ENCODE measurements at regions not wholly inside any gene's neighbourhood (a gene's known extent, or its start where the extent isn't known, plus 50 kb on each side); places are given as distances from the start of the nearest gene placed in this dataset.

DNA sequence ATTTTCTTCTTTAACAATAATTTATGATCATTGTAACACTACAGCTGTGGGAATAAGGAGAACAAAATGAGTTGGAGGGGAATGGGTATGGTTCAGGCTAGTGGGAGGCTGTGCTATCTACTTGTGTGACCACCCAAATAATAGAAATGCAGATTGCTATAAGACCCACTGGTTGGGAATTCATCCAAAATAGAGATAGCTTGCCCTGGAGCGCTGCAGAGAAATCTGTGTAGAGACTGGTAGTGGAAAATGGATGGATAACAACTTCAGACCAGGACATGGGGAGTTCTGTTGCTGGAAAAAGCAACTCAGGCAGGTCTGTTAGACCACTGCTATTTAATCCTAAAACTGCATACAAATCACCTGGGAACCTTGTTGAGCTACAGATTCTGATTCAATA is 137.1 kb upstream of the MKLN1 start:
- TF ChIP-seq, protein P1, sequence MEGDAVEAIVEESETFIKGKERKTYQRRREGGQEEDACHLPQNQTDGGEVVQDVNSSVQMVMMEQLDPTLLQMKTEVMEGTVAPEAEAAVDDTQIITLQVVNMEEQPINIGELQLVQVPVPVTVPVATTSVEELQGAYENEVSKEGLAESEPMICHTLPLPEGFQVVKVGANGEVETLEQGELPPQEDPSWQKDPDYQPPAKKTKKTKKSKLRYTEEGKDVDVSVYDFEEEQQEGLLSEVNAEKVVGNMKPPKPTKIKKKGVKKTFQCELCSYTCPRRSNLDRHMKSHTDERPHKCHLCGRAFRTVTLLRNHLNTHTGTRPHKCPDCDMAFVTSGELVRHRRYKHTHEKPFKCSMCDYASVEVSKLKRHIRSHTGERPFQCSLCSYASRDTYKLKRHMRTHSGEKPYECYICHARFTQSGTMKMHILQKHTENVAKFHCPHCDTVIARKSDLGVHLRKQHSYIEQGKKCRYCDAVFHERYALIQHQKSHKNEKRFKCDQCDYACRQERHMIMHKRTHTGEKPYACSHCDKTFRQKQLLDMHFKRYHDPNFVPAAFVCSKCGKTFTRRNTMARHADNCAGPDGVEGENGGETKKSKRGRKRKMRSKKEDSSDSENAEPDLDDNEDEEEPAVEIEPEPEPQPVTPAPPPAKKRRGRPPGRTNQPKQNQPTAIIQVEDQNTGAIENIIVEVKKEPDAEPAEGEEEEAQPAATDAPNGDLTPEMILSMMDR (IDR thresholded peaks at IDR 0.05): no peak
- Histone ChIP-seq H3K27ac (peak overlapping the region in 2 of 4 donors; percentile 31 to 54), H3K27me3 (no peaks in the 10 kb centered on the region)

DNA sequence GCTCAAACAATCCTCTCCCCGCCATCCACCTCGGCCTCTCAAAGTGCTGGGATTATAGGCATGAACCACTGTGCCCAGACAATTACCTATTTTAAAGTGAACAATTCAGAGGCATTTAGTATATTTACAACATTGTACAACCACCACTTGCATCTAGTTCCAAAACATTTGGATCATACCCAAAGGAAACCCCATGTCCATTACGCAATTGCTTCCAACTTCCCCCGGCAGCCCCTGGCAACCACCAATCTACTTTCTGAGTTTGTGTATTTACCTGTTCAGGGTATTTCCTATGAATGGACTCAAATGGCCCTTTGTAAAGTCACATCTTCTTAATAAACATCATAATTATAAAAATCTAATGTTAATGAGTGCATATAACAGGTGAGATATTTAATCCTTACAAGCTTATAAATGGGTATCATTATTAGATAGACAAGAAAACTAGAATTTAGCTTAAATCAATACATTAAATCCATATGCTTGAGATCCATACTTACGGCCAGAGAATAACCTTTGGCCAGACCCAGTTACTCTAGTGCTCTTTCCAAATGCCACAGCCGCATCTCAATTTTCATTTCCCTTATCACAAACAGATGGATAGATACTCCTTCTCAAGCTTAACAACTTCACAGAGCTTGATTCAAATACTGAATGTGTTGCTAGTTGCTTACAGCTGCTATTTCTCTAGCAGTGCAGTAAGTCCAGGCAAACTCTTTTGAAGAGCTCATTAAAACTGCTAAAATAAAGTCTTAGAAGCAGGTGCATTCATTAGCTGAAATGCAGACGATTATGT is 133.4 kb upstream of the MKLN1 start:
- no peak for DNase-seq
- WGBS, 2 donors: 80 to 82% methylated on average over 7 of the region's 7 CpGs
- H3K4me1 ChIP-seq: peaks cover 0 to 8% (median 5%) of the 10 kb centered on the region in 4 donors
- intact Hi-C loops (cut with DNase I): no loop called here
- no peak for TF ChIP-seq POLR2A (IDR thresholded peaks at IDR 0.05)
- no peak for TF ChIP-seq POLR2AphosphoS5 (IDR thresholded peaks at IDR 0.05)
- TF ChIP-seq, protein P1 (IDR thresholded peaks at IDR 0.05): no peak
- no peak for TF ChIP-seq EP300 (IDR thresholded peaks at IDR 0.05)
- no peaks in the 10 kb centered on the region for H3K27me3 ChIP-seq
- no peak overlapping the region for H3K27ac ChIP-seq
- no peak overlapping the region for H3K4me3 ChIP-seq
- H3K9me3 ChIP-seq: no peaks in the 10 kb centered on the region
- no peaks in the 10 kb centered on the region for H3K36me3 ChIP-seq

More for the DNA sequence above, 137.1 kb upstream of the MKLN1 start:
- Histone ChIP-seq H3K9me3 (no peaks in the 10 kb centered on the region), H3K4me3 (no peak overlapping the region), H3K4me1 (peaks cover 0 to 8% (median 0%) of the 10 kb centered on the region in 4 donors), H3K36me3 (no peaks in the 10 kb centered on the region)
- intact Hi-C loops (cut with DNase I): no loop called here
- DNase-seq: no peak
- 54 to 87% methylated on average over 1 of the region's 1 CpG for WGBS, 2 donors

DNA sequence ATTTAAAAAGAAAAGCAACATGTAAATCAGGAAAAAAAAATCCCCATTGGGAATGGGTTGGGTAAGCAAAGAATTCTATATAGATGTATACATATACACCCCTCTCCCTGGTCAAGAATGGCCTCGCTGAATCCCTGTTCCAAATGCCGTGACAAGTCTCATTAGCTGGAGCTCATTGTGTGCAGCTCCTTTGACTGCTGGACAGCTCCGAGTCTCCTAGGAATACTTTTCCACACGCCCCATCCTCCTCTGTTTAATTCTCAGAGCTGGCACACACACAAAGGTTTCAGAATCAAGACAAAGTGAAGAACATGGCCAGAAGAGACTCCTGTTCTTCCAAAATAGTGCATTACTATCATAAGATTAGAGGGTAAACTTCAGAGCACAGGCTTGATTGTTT is 130.9 kb upstream of the MKLN1 start:
- WGBS, 2 donors: 16 to 44% methylated on average over 4 of the region's 4 CpGs
- no peaks in the 10 kb centered on the region for H3K27me3 ChIP-seq
- no peak for TF ChIP-seq POLR2A (IDR thresholded peaks at IDR 0.05)
- TF ChIP-seq, protein P1 (IDR thresholded peaks at IDR 0.05): no peak
- TF ChIP-seq EP300 (IDR thresholded peaks at IDR 0.05): no peak
- no peak for TF ChIP-seq POLR2AphosphoS5 (IDR thresholded peaks at IDR 0.05)
- DNase-seq: no peak
- no peak overlapping the region for H3K27ac ChIP-seq
- intact Hi-C loops (cut with DNase I): no loop called here
- no peaks in the 10 kb centered on the region for H3K36me3 ChIP-seq
- peaks cover 0 to 7% (median 2%) of the 10 kb centered on the region in 4 donors for H3K4me1 ChIP-seq
- H3K9me3 ChIP-seq: no peaks in the 10 kb centered on the region
- H3K4me3 ChIP-seq: no peak overlapping the region

DNA sequence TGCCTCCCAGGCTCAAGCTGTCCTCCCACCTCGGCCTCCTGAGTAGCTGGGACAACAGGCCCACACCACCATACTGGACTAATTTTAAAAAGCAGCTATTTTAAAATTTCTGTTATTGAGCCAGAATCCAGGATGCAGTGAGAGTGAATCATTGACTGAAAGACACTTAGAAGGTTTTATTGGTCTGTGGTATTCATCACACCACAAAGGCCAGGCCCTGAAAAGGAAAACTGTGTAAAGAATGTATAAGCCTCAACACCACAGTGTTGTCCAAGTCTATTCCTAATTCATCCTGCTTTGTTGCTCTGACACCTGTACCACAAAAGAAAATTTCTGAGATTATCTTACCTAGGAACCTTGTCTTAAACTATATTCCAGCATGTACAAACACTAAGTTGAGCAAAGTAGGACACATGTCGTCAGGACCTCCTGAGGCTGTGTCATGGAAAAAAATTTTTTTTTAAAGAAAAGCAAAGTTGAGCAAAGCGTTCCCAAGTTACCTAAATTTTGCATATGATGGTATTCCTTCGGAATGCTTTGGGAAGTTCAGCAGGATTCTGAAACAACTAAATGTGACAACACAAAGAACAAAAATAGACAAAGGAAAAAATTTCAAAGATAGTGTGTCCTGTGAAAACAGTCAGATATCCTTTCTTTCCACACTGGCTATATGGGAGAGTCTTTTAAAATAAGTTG is 129.6 kb upstream of the MKLN1 start:
- Histone ChIP-seq H3K27ac (no peak overlapping the region), H3K36me3 (no peaks in the 10 kb centered on the region), H3K27me3 (no peaks in the 10 kb centered on the region), H3K4me3 (no peak overlapping the region), H3K4me1 (peaks cover 0 to 7% (median 4%) of the 10 kb centered on the region in 4 donors), H3K9me3 (no peaks in the 10 kb centered on the region)
- intact Hi-C loops (cut with DNase I): no loop called here
- 91 to 93% methylated on average over 4 of the region's 4 CpGs for WGBS, 2 donors
- DNase-seq: no peak
- TF ChIP-seq, protein P1 (IDR thresholded peaks at IDR 0.05): no peak
- TF ChIP-seq POLR2AphosphoS5 (IDR thresholded peaks at IDR 0.05) (no peak), EP300 (IDR thresholded peaks at IDR 0.05) (no peak), POLR2A (IDR thresholded peaks at IDR 0.05) (no peak)

Measured in sigmoid colon (tissue), 6 donors.